Posterior vena cava (tissue), 2 donors: ENCODE measurements at regions not wholly inside any gene's neighbourhood (a gene's known extent, or its start where the extent isn't known, plus 50 kb on each side); places are given as distances from the start of the nearest gene placed in this dataset.

Source experiments
- DNase-seq: peaks from one replicate; pipeline ENCODE4 v3.0.0-alpha.2; 2020; ENCODE audit warnings: low spot score
- intact Hi-C, 2 donors: fragments of 100-400 bp; cut with DNase I; formaldehyde crosslinking; loops; one replicate each; pipeline versions ENCODE4 v1.14.1 to v1.14.2; 2022 to 2023
- donor health status: DM: yes; HTN: yes; CAD: no.
- donor health status: DM: yes; HTN: yes; CAD: no.

GRCh38 chr19:29019403-29019802 is 193.5 kb downstream of the UQCRFS1 start:
- intact Hi-C loops: no loop called here
- DNase-seq: peak; percentile 68

- no peak for DNase-seq
- intact Hi-C loops: no loop called here
Observed at GRCh38 chr19:29018542-29018941, 194.4 kb downstream of the UQCRFS1 start.

- DNase-seq: no peak
- intact Hi-C loops: no loop called here
Observed at GRCh38 chr19:29017788-29018187, 195.2 kb downstream of the UQCRFS1 start.

GRCh38 chr19:29016926-29017760 is 195.8 kb downstream of the UQCRFS1 start:
- intact Hi-C loops: no loop called here
- DNase-seq: no peak

GRCh38 chr19:29016353-29016752 is 196.6 kb downstream of the UQCRFS1 start:
- intact Hi-C loops: no loop called here

DNA sequence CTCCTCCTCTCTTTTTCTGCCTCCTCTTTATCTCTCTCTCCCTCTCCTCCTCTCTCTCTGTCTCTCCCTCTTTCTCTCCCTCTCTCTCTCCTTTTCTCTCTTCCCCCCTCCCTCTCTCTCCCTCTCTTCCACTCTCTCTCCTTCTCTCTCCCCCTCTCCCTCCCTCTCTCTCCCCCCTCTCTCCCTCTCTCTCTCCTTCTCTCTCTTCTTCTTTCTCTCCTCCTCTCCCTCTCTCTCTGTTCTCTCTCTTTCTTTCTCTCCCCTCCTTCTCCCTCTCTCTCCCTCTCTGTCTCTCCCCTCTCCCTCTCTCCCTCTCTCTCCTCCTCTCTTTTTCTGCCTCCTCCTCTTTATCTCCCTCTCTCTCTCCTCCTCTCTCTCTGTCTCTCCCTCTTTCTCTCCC is 197.4 kb downstream of the UQCRFS1 start:
- DNase-seq: no peak
- intact Hi-C loops: no loop called here

More at GRCh38 chr19:29016353-29016752, 196.6 kb downstream of the UQCRFS1 start:
- DNase-seq: no peak

DNA sequence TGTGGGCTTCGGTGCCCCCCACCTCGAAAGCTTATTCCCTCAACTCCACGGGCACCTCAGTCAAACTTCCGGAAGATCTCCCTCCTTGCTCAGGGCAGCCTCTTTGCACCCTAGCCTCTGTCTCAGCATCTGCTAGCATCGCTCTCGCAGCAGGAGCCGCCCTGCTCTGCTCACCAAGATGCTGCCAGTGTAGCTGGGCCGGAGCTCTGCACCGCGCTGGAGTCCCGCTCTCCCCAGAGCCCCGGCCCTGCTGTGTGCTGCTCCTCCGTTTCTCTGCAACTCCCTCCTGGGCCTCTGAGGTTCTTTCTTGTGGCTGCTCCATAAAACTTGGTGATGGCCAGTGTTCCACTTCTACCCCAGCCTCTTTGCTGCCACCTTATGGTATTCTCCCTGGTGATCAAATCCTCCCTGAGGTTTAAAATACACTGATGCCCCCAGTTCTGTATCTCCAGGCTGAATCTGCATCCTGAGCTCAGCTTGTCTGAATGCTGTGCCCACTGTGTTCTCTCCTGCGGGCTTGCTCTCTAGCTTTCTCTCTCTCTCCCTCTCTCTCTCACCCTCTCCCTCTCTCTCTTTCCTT is 198.0 kb downstream of the UQCRFS1 start:
- no peak for DNase-seq
- intact Hi-C loops: no loop called here

DNA sequence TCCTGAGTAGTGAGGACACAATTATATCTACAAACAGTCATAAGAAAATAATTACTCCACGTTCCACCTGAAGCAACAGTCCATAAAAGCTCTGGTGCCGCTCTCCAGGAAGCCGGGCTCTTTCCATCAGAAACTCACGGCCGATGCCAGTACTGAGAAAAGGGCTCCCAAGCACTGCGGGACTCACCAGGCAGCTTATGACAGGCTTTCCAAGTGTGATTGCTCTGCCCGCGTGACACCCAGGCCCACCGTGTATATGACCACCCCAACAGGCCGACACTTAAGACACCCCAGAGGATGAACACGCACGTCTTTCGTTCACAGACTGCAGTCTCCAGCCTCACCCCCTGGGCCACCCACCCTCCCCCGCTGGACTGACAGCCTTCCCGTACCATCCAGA is 199.0 kb downstream of the UQCRFS1 start:
- DNase-seq: no peak

DNA sequence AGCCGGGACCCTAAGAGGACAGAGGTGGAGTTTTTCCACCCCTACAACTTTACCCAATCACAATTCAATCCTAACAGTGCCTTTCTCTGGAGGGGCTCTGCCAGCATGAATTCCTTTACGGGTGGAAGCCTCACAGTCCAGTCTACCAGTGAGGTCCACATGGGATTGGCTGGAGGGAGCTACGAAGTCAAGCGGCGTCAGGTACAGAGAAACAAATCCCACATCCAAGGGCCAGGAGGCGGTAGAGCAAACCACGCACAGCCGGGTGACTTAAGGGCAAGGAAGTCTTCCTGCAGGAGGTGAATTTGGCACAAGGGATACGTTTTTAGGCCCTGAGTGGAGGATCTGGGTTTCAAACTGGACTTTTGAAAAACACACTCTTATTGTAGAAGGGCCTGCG is 199.6 kb downstream of the UQCRFS1 start:
- intact Hi-C loops: no loop called here
- no peak for DNase-seq

More for the DNA sequence above, 199.0 kb downstream of the UQCRFS1 start:
- intact Hi-C loops: no loop called here

DNA sequence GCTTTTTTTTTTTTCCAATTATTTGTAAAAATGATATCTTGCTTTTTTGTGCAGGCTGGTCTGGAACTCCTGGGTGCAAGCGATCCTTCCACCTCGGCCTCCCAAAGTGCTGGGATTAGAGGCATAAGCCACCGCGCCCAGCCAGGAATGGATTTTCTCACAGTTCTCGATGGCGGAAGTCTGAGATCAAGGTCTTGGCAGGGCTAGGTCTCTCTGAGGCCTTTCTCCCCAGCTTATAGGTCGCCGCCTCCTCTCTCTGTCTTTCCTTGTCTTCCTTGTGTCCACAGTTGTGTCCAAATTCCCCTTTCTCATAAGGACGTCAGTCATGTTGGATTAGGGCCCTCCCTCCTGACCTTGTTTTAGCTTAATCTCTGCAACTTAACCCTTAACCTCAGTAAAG is 200.5 kb downstream of the UQCRFS1 start:
- DNase-seq: no peak
- intact Hi-C loops: no loop called here

GRCh38 chr19:29010276-29010675 is 202.7 kb downstream of the UQCRFS1 start:
- intact Hi-C loops: no loop called here
- DNase-seq: no peak

GRCh38 chr19:29006057-29006735 is 206.8 kb downstream of the UQCRFS1 start:
- intact Hi-C loops: no loop called here
- no peak for DNase-seq

- peak; percentile 23 for DNase-seq
- intact Hi-C loops: no loop called here
Observed at GRCh38 chr19:29004796-29005195, 208.2 kb downstream of the UQCRFS1 start.

GRCh38 chr19:29003641-29004409 is 209.1 kb downstream of the UQCRFS1 start:
- DNase-seq: peak; percentile 74
- intact Hi-C loops: no loop called here

- intact Hi-C loops: no loop called here
- no peak for DNase-seq
Observed at GRCh38 chr19:29002336-29002735, 210.6 kb downstream of the UQCRFS1 start.

DNA sequence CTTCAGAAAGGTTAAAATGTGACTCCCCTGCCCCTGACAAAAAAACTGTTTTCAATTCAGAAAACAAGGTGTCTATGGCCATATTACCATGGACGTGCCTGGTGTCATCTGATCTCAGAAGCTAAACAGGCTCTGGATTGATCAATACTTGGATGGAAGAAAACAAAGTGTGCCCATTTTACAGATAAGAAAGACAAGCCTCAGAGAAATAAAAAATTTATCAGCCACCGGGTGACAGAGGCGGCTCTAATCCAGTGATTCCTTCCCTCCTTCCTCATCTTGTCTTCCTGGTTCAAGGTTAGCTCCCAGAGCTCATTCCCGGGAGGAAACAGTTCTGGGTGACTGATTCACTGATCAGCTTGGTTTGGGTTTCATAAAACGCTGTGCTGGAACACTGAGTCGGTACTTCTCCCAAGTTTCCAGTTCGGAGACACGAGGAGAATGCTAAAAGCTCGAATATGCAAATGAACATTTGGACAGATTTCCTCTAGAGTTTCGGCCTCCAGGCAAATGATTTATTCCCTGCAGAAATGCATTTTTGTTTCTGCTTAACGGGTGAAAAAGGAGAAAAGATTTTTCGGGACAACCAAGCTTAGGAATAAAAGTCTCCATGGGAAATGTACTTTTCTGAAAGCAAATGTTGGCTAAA is 211.2 kb downstream of the UQCRFS1 start:
- intact Hi-C loops: no loop called here
- DNase-seq: no peak

GRCh38 chr19:29001141-29001581 is 211.8 kb downstream of the UQCRFS1 start:
- intact Hi-C loops: no loop called here
- DNase-seq: no peak

GRCh38 chr19:28999724-29000433 is 213.1 kb downstream of the UQCRFS1 start:
- intact Hi-C loops: no loop called here
- DNase-seq: no peak

DNA sequence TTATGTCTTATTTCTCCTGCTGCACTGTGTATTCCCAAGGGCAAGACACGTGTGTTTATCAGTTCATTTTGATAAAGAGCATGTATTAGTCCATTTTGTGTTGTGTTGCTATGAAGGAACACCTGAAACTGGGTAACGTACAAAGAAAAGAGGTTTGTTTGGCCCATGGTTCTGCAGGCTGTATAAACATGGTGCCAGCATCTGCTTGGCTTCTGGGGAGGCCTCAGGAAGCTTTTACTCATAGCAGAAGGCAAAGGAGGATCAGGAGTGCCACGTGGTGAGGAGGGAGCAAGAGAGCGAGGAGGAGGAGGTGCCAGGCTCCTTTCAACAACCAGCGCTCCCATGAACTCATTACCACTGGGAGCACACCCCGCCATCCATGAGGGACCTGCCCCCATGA is 214.0 kb downstream of the UQCRFS1 start:
- no peak for DNase-seq
- intact Hi-C loops: no loop called here
